ENCODE measurements at regions not wholly inside any gene's neighbourhood (a gene's known extent, or its start where the extent isn't known, plus 50 kb on each side); places are given as distances from the start of the nearest gene placed in this dataset.

GRCh38 chr18:51540562-51540961 lies 343.1 kb upstream of the MEX3C start:
- TF ChIP-seq EZH2 (IDR thresholded peaks at IDR 0.05; ENCODE audit: low read length, missing control alignments) (no peak), CTCF (conservative IDR thresholded peaks at IDR 0.05 in 1 of 2, IDR thresholded peaks at IDR 0.05 in 1 of 2; ENCODE audit: low read depth in 1 of 2, low read length in 2 of 2) (no peak)

Data from fibroblast of lung (primary cell).